ENCODE measurements at regions not wholly inside any gene's neighbourhood (a gene's known extent, or its start where the extent isn't known, plus 50 kb on each side); places are given as distances from the start of the nearest gene placed in this dataset.

GRCh38 chr3:117674321-117674720, 964.7 kb downstream of the TUSC7 start:
- Histone ChIP-seq H3K9ac (ENCODE audit: low read length in 2 of 2) (no peak overlapping the region), H3K4me3 (ENCODE audit: low read length in 2 of 2) (no peak overlapping the region), H3K9me3 (ENCODE audit: control insufficient read depth in 2 of 2, low read length in 2 of 2) (no peaks in the 10 kb centered on the region), H3K4me1 (ENCODE audit: control insufficient read depth, insufficient read depth, low read length) (peaks cover 5% of the 10 kb centered on the region), H3K27ac (ENCODE audit: low read length) (no peak overlapping the region), H3K27me3 (ENCODE audit: control insufficient read depth in 1 of 2, insufficient read depth in 2 of 2, low read length in 2 of 2) (no peaks in the 10 kb centered on the region), H3K36me3 (ENCODE audit: control insufficient read depth in 2 of 2, insufficient read depth in 2 of 2, low read length in 2 of 2) (no peaks in the 10 kb centered on the region)

GRCh38 chr3:117681619-117682018, 972.0 kb downstream of the TUSC7 start:
- H3K27me3 ChIP-seq (ENCODE audit: control insufficient read depth in 1 of 2, insufficient read depth in 2 of 2, low read length in 2 of 2) = no peaks in the 10 kb centered on the region
- no peaks in the 10 kb centered on the region for H3K9me3 ChIP-seq (ENCODE audit: control insufficient read depth in 2 of 2, low read length in 2 of 2)
- no peaks in the 10 kb centered on the region for H3K4me1 ChIP-seq (ENCODE audit: control insufficient read depth, insufficient read depth, low read length)
- no peaks in the 10 kb centered on the region for H3K36me3 ChIP-seq (ENCODE audit: control insufficient read depth in 2 of 2, insufficient read depth in 2 of 2, low read length in 2 of 2)
- H3K27ac ChIP-seq (ENCODE audit: low read length) = no peak overlapping the region
- H3K4me3 ChIP-seq (ENCODE audit: low read length in 2 of 2) = no peak overlapping the region
- no peak overlapping the region for H3K9ac ChIP-seq (ENCODE audit: low read length in 2 of 2)

DNA sequence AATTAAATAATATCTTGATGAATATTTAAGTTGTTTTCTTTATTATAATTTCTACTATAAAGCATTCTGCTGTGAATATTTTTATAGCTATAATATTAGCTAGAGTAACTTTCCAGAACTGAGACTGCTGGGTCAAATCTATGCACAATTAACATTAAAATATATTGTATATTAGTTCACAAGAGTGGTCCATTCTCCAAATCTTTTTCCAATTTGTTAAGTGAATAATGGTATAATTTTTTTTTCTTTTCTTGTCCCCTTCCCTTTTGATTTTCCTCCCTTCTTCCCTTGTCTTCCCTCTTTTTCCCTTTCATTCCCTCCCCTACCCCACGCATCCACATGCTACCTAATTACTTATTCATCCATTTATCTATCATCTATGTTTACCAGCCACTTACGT, 977.5 kb downstream of the TUSC7 start:
- Histone ChIP-seq H3K36me3 (ENCODE audit: control insufficient read depth in 2 of 2, insufficient read depth in 2 of 2, low read length in 2 of 2) (no peaks in the 10 kb centered on the region), H3K27me3 (ENCODE audit: control insufficient read depth in 1 of 2, insufficient read depth in 2 of 2, low read length in 2 of 2) (no peaks in the 10 kb centered on the region), H3K9ac (ENCODE audit: low read length in 2 of 2) (no peak overlapping the region), H3K9me3 (ENCODE audit: control insufficient read depth in 2 of 2, low read length in 2 of 2) (no peaks in the 10 kb centered on the region), H3K4me1 (ENCODE audit: control insufficient read depth, insufficient read depth, low read length) (no peaks in the 10 kb centered on the region), H3K4me3 (ENCODE audit: low read length in 2 of 2) (no peak overlapping the region), H3K27ac (ENCODE audit: low read length) (no peak overlapping the region)

DNA sequence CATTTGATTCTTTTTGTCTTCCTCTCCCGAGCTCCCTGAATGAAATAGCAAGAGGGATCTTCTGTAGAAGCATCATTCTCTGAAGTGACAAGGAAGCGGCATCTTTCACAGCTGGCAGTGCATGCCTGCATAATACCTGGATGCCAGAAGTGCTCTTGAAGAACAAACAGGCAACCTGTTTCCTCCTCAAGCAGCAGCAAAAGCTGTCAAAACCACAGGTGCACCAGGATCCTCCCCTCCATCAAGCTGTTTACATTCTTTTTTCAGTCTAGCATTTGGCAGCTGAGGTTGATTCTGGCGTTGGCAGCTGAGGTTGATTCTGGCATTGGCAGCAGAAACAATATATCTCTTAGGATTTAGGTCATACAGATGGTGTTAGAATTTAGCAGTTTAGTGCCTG, 979.0 kb downstream of the TUSC7 start:
- Histone ChIP-seq H3K4me3 (ENCODE audit: low read length in 2 of 2) (no peak overlapping the region), H3K27me3 (ENCODE audit: control insufficient read depth in 1 of 2, insufficient read depth in 2 of 2, low read length in 2 of 2) (no peaks in the 10 kb centered on the region), H3K27ac (ENCODE audit: low read length) (no peak overlapping the region), H3K9ac (ENCODE audit: low read length in 2 of 2) (no peak overlapping the region), H3K9me3 (ENCODE audit: control insufficient read depth in 2 of 2, low read length in 2 of 2) (no peaks in the 10 kb centered on the region), H3K36me3 (ENCODE audit: control insufficient read depth in 2 of 2, insufficient read depth in 2 of 2, low read length in 2 of 2) (no peaks in the 10 kb centered on the region), H3K4me1 (ENCODE audit: control insufficient read depth, insufficient read depth, low read length) (no peaks in the 10 kb centered on the region)

DNA sequence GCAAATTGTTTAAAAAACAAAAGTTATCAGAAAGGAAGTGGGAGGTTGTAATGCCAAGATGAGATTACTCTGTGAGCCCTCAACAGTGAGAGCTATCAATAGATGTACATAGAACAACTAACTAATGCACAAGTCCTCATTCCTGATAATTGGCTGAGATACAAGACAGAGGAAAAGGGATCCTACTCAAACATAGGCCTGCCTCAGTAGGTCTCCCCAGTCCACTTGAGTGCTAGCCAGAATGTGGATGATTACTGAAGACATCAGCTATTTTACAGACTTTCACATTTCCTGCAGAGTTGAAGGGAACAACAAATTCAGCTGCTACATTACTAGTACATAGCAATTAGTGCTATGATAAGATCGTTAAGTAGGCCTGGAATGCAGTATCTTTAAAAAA, 981.9 kb downstream of the TUSC7 start:
- Histone ChIP-seq H3K4me3 (ENCODE audit: low read length in 2 of 2) (no peak overlapping the region), H3K27me3 (ENCODE audit: control insufficient read depth in 1 of 2, insufficient read depth in 2 of 2, low read length in 2 of 2) (no peaks in the 10 kb centered on the region), H3K9me3 (ENCODE audit: control insufficient read depth in 2 of 2, low read length in 2 of 2) (no peaks in the 10 kb centered on the region), H3K9ac (ENCODE audit: low read length in 2 of 2) (no peak overlapping the region), H3K36me3 (ENCODE audit: control insufficient read depth in 2 of 2, insufficient read depth in 2 of 2, low read length in 2 of 2) (no peaks in the 10 kb centered on the region), H3K4me1 (ENCODE audit: control insufficient read depth, insufficient read depth, low read length) (no peaks in the 10 kb centered on the region), H3K27ac (ENCODE audit: low read length) (no peak overlapping the region)

DNA sequence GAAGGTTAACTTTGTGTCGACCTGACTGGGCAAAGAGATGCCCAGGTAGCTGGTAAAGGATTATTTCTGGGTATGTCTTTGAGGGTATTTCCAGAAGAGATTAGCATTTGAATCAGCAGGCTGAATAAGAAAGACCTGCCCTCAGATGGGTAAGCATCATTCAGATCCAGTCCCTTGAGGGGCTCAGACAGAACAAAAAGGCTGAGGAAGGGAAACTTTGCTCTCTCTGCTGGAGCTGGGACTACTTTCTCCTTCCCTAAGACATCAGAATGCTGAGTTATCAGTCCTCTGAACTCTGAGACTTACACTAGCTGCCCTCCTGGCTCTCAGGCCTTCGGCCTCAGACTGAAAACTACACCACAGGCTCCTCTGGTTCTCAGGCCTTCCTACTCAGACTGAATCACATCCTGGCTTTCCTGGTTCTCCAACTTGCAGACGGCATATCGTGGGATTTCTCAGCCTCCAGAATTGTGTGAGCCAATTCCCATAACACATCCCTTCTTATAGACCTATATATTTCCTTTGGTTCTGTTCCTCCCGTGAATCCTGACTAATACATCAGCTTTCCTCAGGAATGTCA, 982.9 kb downstream of the TUSC7 start:
- Histone ChIP-seq H3K4me1 (ENCODE audit: control insufficient read depth, insufficient read depth, low read length) (no peaks in the 10 kb centered on the region), H3K27ac (ENCODE audit: low read length) (no peak overlapping the region), H3K4me3 (ENCODE audit: low read length in 2 of 2) (no peak overlapping the region), H3K9me3 (ENCODE audit: control insufficient read depth in 2 of 2, low read length in 2 of 2) (no peaks in the 10 kb centered on the region), H3K9ac (ENCODE audit: low read length in 2 of 2) (no peak overlapping the region), H3K36me3 (ENCODE audit: control insufficient read depth in 2 of 2, insufficient read depth in 2 of 2, low read length in 2 of 2) (no peaks in the 10 kb centered on the region), H3K27me3 (ENCODE audit: control insufficient read depth in 1 of 2, insufficient read depth in 2 of 2, low read length in 2 of 2) (no peaks in the 10 kb centered on the region)

- Histone ChIP-seq H3K27ac (ENCODE audit: low read length) (no peak overlapping the region), H3K36me3 (ENCODE audit: control insufficient read depth in 2 of 2, insufficient read depth in 2 of 2, low read length in 2 of 2) (no peaks in the 10 kb centered on the region), H3K4me3 (ENCODE audit: low read length in 2 of 2) (no peak overlapping the region), H3K9me3 (ENCODE audit: control insufficient read depth in 2 of 2, low read length in 2 of 2) (no peaks in the 10 kb centered on the region), H3K4me1 (ENCODE audit: control insufficient read depth, insufficient read depth, low read length) (peaks cover 3% of the 10 kb centered on the region), H3K9ac (ENCODE audit: low read length in 2 of 2) (no peak overlapping the region), H3K27me3 (ENCODE audit: control insufficient read depth in 1 of 2, insufficient read depth in 2 of 2, low read length in 2 of 2) (no peaks in the 10 kb centered on the region)
Measured at GRCh38 chr3:117695321-117695720, 985.7 kb downstream of the TUSC7 start.

GRCh38 chr3:117695871-117696645, 986.5 kb downstream of the TUSC7 start:
- peaks cover 3% of the 10 kb centered on the region for H3K4me1 ChIP-seq (ENCODE audit: control insufficient read depth, insufficient read depth, low read length)
- no peaks in the 10 kb centered on the region for H3K36me3 ChIP-seq (ENCODE audit: control insufficient read depth in 2 of 2, insufficient read depth in 2 of 2, low read length in 2 of 2)
- no peak overlapping the region for H3K4me3 ChIP-seq (ENCODE audit: low read length in 2 of 2)
- H3K9ac ChIP-seq (ENCODE audit: low read length in 2 of 2) = no peak overlapping the region
- no peaks in the 10 kb centered on the region for H3K9me3 ChIP-seq (ENCODE audit: control insufficient read depth in 2 of 2, low read length in 2 of 2)
- H3K27ac ChIP-seq (ENCODE audit: low read length) = no peak overlapping the region
- no peaks in the 10 kb centered on the region for H3K27me3 ChIP-seq (ENCODE audit: control insufficient read depth in 1 of 2, insufficient read depth in 2 of 2, low read length in 2 of 2)

GRCh38 chr3:117696851-117697407, 987.4 kb downstream of the TUSC7 start:
- Histone ChIP-seq H3K9me3 (ENCODE audit: control insufficient read depth in 2 of 2, low read length in 2 of 2) (no peaks in the 10 kb centered on the region), H3K36me3 (ENCODE audit: control insufficient read depth in 2 of 2, insufficient read depth in 2 of 2, low read length in 2 of 2) (no peaks in the 10 kb centered on the region), H3K4me3 (ENCODE audit: low read length in 2 of 2) (no peak overlapping the region), H3K27ac (ENCODE audit: low read length) (no peak overlapping the region), H3K4me1 (ENCODE audit: control insufficient read depth, insufficient read depth, low read length) (peaks cover 3% of the 10 kb centered on the region), H3K9ac (ENCODE audit: low read length in 2 of 2) (no peak overlapping the region), H3K27me3 (ENCODE audit: control insufficient read depth in 1 of 2, insufficient read depth in 2 of 2, low read length in 2 of 2) (no peaks in the 10 kb centered on the region)

- H3K27ac ChIP-seq (ENCODE audit: low read length) = no peak overlapping the region
- no peaks in the 10 kb centered on the region for H3K9me3 ChIP-seq (ENCODE audit: control insufficient read depth in 2 of 2, low read length in 2 of 2)
- H3K4me1 ChIP-seq (ENCODE audit: control insufficient read depth, insufficient read depth, low read length) = peaks cover 3% of the 10 kb centered on the region
- no peaks in the 10 kb centered on the region for H3K36me3 ChIP-seq (ENCODE audit: control insufficient read depth in 2 of 2, insufficient read depth in 2 of 2, low read length in 2 of 2)
- H3K9ac ChIP-seq (ENCODE audit: low read length in 2 of 2) = no peak overlapping the region
- no peak overlapping the region for H3K4me3 ChIP-seq (ENCODE audit: low read length in 2 of 2)
- no peaks in the 10 kb centered on the region for H3K27me3 ChIP-seq (ENCODE audit: control insufficient read depth in 1 of 2, insufficient read depth in 2 of 2, low read length in 2 of 2)
Measured at GRCh38 chr3:117699058-117699457, 989.5 kb downstream of the TUSC7 start.
